HG02623 (cell line): ENCODE measurements at regions not wholly inside any gene's neighbourhood (a gene's known extent, or its start where the extent isn't known, plus 50 kb on each side); places are given as distances from the start of the nearest gene placed in this dataset.

Experiments
- ATAC-seq: cut with Tn5 transposase; IDR thresholded peaks from one replicate; pipeline ENCODE4 v1.9.1; 2021; ENCODE audit warnings: moderate library complexity; ENCODE audit not compliant: unreplicated experiment

GRCh38 chr10:124231168-124232155 is 138.1 kb upstream of the CHST15 start:
- ATAC-seq: no peak

GRCh38 chr10:124230635-124231167 is 137.3 kb upstream of the CHST15 start:
- ATAC-seq: no peak

GRCh38 chr10:124229989-124230634 is 136.7 kb upstream of the CHST15 start:
- no peak for ATAC-seq

- no peak for ATAC-seq
Measured at GRCh38 chr10:124229201-124229988, 136.0 kb upstream of the CHST15 start.

GRCh38 chr10:124228471-124228870 is 135.1 kb upstream of the CHST15 start:
- no peak for ATAC-seq

GRCh38 chr10:124227988-124228387 is 134.6 kb upstream of the CHST15 start:
- no peak for ATAC-seq

- no peak for ATAC-seq
Measured at GRCh38 chr10:124227055-124227975, 133.9 kb upstream of the CHST15 start.

GRCh38 chr10:124226271-124227054 is 133.1 kb upstream of the CHST15 start:
- no peak for ATAC-seq

GRCh38 chr10:124225467-124226270 is 132.3 kb upstream of the CHST15 start:
- no peak for ATAC-seq

GRCh38 chr10:124225029-124225466 is 131.7 kb upstream of the CHST15 start:
- ATAC-seq: no peak

- ATAC-seq: no peak
Measured at GRCh38 chr10:124224331-124225028, 131.1 kb upstream of the CHST15 start.

GRCh38 chr10:124223711-124224085 is 130.3 kb upstream of the CHST15 start:
- ATAC-seq: no peak

GRCh38 chr10:124222988-124223710 is 129.8 kb upstream of the CHST15 start:
- no peak for ATAC-seq

- ATAC-seq: no peak
Measured at GRCh38 chr10:124222318-124222987, 129.1 kb upstream of the CHST15 start.

- ATAC-seq: peak; percentile 66
Measured at GRCh38 chr10:124221356-124222317, 128.2 kb upstream of the CHST15 start.
